Globus pallidus (tissue), 1 donor: ENCODE measurements at regions not wholly inside any gene's neighbourhood (a gene's known extent, or its start where the extent isn't known, plus 50 kb on each side); places are given as distances from the start of the nearest gene placed in this dataset.

Source experiments
- DNase-seq: peaks from one replicate; pipeline ENCODE4 v3.0.0-alpha.2; 2015; ENCODE audit warnings: low spot score

GRCh38 chr4:56286763-56287162 is 100.5 kb downstream of the AASDH start:
- DNase-seq = no peak

DNA sequence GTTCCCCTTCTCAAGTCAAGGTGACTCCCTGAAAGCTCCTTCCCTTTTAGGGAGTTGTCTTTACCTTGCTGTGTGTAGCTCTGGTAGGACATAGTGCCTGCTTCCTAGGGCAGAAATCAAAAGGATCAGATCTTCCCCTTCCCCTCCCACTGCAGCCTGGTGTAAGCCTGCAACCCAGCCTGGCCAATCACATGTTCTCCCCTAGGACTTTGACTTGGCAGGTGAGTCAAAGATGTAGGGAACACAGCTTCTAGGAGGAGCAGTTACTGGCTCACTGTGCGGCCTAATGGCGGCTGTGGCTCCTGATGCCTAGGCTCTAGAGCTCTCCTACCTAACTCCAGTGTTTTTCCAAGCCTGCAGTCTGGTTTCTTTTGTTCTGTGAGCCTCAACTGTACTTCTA is 103.9 kb downstream of the AASDH start:
- no peak for DNase-seq

DNA sequence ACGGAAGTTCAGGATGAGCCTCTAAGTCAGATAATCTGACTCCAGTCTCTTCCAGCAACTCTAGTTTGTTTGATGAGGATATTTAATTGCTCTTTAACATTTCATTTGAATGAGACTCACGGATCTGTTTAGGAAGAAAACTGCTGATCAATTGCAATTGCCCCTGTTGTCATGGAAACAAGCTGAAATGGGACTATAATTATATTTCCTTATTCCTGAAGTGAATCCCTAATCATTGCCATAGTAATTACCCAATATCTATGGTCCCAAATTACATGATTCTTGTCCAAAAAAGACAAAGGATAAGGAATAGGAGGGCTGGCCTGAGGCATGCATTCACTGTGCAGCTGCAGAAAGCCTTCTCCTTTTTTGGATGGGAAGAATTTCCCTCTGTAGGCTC is 105.3 kb downstream of the AASDH start:
- no peak for DNase-seq

- no peak for DNase-seq
Measured at GRCh38 chr4:56276547-56276946, 110.7 kb downstream of the AASDH start.

GRCh38 chr4:56273391-56273790 is 113.9 kb downstream of the AASDH start:
- no peak for DNase-seq

- DNase-seq = no peak
Measured at GRCh38 chr4:56272927-56273326, 114.4 kb downstream of the AASDH start.

DNA sequence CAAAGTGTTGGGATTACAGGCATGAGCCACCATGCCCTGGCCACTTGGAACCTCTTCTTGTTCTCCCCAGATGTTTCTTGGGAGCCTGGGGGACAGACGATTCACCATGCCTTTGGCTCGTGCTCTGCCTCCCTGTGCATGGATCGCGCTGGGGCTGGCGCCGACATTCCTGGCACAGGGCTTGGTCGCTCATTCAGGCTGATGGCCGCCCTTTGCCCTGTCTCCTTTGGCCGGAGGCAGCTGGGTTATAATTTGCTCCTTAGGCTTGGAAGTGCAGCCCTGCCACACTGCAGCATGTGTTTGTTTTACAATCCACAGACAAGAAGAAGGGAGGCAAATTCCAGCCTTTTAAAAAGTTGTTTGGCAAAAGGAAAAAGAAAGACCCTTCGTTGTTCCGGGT is 115.3 kb downstream of the AASDH start:
- DNase-seq = no peak

DNA sequence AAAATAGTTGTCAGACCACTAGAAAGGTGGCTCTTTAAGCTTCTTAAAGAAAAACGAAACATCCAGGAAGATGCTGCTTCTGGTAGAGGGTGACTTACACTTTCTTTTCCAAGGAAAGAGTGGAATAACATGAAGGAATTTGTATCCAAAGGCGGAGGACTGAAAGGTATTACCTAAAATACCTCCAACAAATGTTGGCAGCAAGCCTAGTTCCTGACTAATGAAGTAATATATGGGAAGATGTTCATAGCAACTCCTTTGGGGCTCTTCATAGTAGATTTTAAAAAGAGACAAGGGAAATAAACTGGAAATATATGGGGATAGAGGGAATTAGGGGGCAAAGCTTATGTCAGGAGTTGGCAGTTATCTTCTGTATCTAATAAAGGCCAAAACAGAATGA is 116.2 kb downstream of the AASDH start:
- no peak for DNase-seq

DNA sequence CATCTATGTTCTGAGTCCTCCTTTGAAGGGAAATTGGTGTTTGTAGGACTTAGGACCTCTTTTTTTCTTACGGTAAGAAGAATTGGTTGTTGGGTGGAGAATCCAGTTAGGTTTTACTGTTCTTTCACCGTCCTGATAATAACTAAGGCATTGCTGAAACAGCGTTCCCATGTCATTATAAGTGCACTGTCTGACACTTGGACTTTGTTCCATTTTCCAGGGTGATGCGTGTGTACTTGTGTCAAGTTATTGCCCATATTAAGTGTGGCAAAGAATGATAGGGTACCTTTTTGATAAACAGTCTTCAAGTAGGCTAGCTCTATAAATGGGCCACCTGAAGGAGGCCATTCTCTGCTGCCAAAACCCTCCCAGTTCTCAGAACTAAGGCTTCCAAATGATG is 119.7 kb downstream of the AASDH start:
- DNase-seq = no peak

DNA sequence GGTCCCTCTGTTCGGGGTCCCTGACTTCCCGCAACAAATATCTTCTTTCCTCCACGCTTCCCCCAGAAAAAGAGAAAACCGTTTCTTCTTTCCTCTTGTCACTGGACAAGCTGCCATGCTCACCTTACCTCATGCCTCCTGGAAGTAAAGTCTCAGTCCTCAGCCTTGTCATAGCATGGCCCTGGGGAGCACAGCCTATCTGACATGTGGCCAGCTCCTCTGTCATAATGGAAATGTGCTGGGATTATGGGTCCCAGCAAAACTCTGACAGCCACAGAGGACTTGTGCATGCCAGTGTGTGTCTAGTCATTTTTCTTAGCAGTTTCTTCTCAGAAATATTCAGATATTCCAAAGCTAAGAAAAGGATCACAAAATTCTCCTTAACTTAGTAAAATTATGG is 122.4 kb downstream of the AASDH start:
- DNase-seq = no peak

- no peak for DNase-seq
Measured at GRCh38 chr4:56261027-56261426, 126.3 kb downstream of the AASDH start.

DNA sequence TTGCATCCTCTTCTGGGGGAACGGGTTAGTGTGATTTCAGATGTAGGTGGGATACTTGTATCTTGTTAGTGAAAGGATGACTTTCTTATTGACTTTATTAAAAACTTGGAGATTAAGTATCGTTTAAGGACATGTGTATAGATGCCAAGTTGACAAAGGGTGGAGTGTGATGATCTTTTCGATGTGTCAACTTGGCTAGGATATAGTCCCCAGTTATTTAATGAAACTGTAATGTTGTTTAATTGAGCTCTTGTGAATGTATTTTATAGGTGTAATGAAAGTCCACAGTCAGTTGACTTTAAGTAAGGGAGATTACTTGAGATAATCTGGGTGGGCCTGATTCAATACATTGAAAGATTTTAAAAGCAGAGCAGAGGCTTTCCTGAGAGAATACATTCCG is 127.0 kb downstream of the AASDH start:
- no peak for DNase-seq

- no peak for DNase-seq
Measured at GRCh38 chr4:56259655-56260054, 127.6 kb downstream of the AASDH start.

- no peak for DNase-seq
Measured at GRCh38 chr4:56255820-56256219, 131.5 kb downstream of the AASDH start.

DNA sequence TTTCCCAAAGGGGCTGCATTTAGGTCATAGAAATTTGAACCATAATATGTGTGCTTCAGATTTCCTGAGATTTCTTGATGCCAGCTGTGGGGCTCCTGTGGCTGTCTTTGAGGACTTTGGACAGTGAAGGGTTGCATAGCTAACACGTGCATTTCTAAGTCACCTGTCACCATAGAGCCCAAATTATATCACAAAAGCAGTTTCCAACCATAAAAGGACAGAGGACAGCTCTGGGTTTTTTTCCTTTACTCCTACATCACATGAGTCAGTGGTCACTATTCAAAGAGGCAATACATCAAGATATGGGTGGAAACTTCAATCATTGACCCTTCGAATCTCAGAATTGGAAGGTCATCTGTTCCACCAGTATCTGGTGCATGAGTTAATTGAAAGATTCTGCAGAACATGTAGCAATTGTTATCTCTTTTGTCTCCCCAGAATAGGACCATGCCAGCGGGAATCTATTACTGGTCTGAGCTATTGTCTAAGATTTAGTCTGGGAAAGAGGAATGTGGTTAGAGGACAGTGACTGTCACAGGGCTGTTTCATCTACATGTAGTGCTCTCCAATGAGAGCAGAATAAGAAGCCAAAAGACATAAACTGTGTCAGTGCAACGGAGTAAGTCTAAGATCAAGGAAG is 133.5 kb downstream of the AASDH start:
- DNase-seq = no peak

- DNase-seq = no peak
Measured at GRCh38 chr4:56252561-56253152, 134.6 kb downstream of the AASDH start.

DNA sequence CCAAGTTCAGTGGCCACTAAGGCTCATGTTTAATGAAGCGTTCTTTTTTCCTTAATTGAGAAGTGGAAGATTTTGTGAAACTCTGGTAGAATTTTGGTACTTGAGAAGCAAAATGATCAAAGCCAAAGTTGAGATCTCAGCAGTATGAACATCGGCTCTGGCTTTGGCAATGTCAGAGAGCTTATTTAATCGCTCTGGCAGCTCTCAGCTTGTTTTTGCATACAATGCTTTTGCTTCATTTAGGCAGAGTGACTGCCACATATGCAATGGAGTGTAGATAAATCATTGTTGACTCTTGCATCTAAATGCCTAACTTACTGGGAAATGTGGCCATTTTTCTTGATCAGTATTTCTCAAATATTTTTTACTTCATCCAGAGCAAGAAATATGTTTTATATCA is 135.7 kb downstream of the AASDH start:
- no peak for DNase-seq

GRCh38 chr4:56250776-56251175 is 136.5 kb downstream of the AASDH start:
- no peak for DNase-seq

GRCh38 chr4:56247646-56248045 is 139.6 kb downstream of the AASDH start:
- DNase-seq = no peak

DNA sequence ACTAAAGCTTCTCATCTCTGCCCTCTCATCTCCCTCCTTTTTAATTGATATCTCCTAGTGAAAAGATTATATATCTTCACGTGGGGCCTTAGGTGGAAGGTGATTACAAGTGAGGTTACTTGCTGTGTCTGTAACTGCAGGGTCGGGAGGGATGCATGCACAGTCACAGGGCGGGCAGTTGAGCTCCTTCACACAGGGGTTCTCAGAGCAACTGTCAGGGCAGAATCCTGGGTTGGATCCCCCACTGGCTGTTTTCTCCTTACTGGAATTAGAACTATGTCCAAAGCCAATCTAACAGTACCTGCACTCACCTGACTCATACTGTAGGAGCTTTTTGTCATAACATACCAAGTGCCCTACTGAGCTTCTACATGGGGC is 141.1 kb downstream of the AASDH start:
- DNase-seq = no peak

DNA sequence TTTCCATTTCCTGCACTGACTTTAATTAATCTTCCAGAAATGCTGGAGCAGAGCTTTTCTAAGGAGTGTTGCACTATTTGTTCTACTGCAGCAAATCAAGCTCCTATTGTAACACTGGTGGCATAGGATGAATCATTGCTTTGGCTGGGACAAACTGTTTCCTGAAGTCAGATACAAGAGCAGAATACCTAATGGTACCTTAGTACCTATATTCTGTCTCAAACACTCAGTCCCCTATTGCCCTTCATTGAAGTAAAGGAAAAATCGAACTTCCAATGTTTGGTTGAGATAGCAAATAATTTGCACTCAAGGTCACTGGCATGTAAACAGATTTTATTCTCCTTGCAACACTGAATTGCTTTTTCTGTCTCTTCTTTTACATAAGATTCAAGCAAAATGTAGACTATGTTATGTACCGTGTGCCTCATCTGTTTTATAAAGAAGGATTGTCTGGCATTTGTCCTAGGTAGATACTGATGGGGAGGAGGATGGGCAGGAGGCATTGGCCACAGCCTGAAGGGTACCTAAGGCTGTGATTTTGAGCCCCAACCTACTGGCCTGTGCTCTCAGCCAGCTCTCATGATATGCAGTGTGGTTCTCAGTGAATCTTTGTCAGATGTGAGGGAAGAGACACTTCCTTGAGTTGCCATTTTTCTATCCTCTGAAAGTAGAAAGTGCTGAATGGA is 141.6 kb downstream of the AASDH start:
- no peak for DNase-seq

DNA sequence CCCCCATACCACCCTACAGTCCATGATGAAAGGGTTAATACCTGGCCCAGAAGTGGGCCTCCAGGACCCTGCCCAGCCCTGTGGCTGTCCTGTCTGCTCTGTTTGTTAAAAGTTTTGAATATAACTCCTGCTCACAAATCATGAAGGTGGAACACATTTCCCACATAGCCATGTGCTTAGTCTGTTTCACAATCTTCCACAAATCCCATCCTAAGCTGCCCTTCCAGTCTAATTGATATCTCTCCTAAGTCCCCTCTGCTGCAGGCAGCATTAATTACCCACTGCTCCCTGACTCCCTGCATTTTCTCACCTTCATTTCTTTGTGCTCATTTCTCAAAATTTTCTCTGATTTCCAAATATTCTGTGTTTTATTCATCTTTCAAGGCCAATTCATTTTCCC is 142.6 kb downstream of the AASDH start:
- no peak for DNase-seq

GRCh38 chr4:56243107-56243506 is 144.2 kb downstream of the AASDH start:
- DNase-seq = no peak

GRCh38 chr4:56241500-56241899 is 145.8 kb downstream of the AASDH start:
- no peak for DNase-seq
